Erythroblast (primary cell): ENCODE measurements at regions not wholly inside any gene's neighbourhood (a gene's known extent, or its start where the extent isn't known, plus 50 kb on each side); places are given as distances from the start of the nearest gene placed in this dataset.

ENCODE experiments used
- DNase-seq, 2 experiments: peaks; one replicate each; lab custom pipeline; 2025; lab: John Stamatoyannopoulos, UW
- GATA1 ChIP-seq: IDR thresholded peaks from 2 replicates; pipeline ENCODE4 v1.6.1; 2011; ENCODE audit warnings: low read depth, mild to moderate bottlenecking, control low read depth, low read length, moderate library complexity
- POLR2A ChIP-seq: IDR thresholded peaks from 2 replicates; pipeline ENCODE4 v1.6.1; 2011; ENCODE audit warnings: mild to moderate bottlenecking, low read length

GRCh38 chr2:43077876-43078275 lies 148.5 kb downstream of the ZFP36L2 start:
- TF ChIP-seq POLR2A (no peak), GATA1 (no peak)
- no peak for DNase-seq

DNA sequence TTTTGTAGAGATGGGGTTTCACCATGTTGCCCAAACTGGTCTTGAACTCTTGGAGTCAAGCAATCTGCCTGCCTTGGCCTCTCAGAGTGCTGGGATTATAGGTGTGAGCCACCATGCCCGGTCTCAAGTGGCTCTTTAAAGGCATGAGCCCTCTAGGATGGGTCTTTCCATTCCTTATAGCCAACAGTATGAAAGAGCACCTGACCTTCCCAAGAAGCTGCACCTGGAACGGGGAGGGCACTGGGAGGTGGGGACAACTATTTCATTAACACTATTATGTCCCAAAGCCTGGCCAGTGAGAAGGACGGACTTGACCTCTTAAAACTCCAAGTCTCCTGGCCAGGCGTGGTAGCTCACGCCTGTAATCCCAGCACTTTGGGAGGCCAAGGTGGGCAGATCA lies 149.7 kb downstream of the ZFP36L2 start:
- no peak for DNase-seq
- TF ChIP-seq POLR2A, result no peak
- TF ChIP-seq GATA1, result no peak

GRCh38 chr2:43075811-43076585 lies 150.4 kb downstream of the ZFP36L2 start:
- no peak for TF ChIP-seq POLR2A
- peak; percentile 24 to 41 for DNase-seq

GRCh38 chr2:43075054-43075593 lies 151.3 kb downstream of the ZFP36L2 start:
- TF ChIP-seq GATA1 (no peak), POLR2A (no peak)
- DNase-seq, result no peak

- no peak for DNase-seq
Observed at GRCh38 chr2:43074592-43075053, 151.8 kb downstream of the ZFP36L2 start.

DNA sequence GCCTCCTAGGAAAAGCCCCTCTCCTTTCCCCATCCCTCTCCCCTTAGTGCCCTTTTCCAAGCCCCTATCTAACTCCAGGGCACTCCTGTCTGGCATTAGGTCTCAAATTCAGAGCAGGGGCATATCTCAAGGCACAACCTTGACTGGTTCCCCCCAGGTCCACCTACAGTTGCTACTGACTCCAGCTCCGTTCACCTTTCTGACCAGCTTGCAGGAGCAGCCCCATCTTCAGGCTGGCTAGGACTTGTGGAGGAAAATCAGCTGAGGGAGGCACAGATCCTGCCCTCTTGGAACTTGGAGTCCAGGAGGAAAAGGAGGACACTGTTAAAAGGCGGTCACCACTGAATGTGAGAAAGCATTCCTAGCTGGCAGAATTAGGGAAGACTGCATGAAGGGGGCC lies 152.4 kb downstream of the ZFP36L2 start:
- TF ChIP-seq POLR2A (no peak), GATA1 (no peak)
- DNase-seq, result peak in 1 of 2 experiments; percentile 40

More at GRCh38 chr2:43074592-43075053, 151.8 kb downstream of the ZFP36L2 start:
- TF ChIP-seq GATA1 (no peak), POLR2A (no peak)

DNA sequence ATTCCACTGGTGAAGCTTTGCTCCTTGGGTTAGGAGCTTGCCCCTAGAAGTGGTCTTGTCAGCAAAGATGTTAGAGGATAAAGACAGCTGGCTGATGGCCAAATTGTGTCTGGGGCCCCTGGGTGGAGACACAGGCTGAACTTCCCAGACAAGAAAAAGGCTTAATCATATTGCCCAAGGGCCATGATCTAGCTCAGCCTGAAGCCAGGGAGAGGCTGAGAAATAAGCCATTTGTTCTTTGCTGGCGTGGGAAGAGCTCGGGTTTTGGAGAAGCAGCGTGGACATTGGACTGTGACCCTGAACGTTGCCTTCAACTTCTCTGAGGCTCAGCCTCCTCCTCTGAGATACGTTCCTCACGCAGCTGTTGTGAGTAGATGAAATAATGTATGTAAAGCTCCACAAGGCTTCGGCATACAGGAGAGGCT lies 153.0 kb downstream of the ZFP36L2 start:
- DNase-seq, result peak; percentile 90 to 93
- no peak for TF ChIP-seq GATA1
- no peak for TF ChIP-seq POLR2A

DNA sequence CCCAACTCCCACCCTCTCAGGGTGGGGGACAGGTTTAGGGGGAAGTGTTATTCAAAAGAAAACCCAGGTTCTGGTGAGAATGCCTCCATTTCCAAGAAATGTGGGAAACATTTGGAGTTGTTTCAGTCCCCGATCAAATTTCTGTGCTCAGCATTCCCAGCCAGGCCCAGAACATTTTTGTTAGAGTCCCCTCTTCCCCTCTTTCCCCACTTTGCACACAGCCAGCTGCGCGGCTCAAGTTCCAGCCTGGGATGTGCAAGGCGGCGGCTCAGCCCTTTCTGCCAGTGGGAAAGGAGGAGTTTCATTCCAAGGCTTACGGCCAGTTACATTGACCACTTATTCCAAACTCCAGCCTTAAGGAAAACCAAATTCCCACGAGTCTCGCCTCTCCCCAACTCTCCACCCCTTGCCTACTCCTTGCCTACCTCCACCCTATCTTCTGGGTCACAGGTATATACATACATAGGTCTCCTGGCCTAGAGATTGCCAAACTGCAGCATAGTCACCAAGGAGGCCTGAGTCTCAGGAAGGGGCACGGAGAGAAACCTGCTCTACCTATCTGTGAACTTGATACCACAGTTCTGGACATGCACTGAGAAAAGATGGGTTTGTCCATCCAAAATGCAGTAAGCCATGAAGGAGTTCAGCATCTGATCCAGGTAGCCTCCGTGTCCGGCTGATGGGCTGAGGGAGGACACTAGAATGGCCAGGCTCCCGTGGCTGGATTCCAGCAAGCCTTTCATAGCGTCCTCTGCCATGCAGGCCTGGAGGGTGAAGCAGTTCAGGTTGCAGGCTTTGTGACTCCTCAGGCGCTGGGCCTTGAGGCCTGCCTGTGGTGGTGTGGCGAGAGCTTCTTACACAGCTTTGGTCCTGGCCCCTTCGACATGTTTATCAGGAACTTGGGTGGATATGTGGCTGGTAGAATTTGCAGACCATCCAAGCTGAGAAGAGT lies 154.5 kb downstream of the ZFP36L2 start:
- DNase-seq, result no peak

DNA sequence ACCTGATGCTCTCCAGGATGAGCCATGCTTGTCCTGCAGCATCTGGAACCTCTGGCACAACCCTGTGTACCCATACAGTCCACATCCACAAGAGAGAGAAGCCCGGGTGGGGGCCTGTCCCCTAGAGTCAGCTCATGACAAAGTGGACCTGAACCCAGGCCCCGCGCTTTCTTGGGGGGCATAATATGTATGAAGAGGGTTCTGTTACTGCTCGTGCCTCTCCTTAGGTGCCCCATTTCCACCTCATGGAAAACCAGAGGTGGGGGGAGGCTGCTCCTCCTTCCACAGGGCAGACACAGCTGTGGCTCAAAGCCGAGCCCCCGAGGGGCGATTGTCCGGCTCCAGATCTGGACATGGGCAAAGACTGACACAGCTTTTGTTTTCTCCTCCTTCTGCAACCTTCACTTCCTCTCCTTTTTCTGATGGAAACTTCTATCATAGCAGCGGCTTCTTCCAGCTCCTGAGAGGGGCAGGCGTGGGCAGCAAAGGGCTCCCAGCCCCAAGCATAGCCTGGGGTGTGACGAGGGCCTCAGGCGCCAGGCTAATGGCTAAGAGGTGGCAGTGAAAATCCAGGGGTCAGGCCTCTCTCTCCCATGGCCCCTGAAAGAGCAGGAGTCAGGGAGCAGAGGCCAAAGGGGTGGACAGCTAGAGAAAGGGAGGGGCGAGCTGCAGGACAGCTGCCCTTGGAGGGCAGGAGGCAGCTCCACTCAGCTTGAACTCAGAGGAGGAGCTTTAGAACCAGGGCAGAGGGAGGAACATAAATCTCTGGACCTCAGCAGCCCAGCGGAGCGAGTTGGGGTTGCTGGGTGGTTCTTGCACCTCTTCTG lies 155.5 kb downstream of the ZFP36L2 start:
- no peak for TF ChIP-seq POLR2A
- no peak for TF ChIP-seq GATA1
- DNase-seq, result no peak

More for the DNA sequence above, 154.5 kb downstream of the ZFP36L2 start:
- no peak for TF ChIP-seq POLR2A
- TF ChIP-seq GATA1, result no peak

DNA sequence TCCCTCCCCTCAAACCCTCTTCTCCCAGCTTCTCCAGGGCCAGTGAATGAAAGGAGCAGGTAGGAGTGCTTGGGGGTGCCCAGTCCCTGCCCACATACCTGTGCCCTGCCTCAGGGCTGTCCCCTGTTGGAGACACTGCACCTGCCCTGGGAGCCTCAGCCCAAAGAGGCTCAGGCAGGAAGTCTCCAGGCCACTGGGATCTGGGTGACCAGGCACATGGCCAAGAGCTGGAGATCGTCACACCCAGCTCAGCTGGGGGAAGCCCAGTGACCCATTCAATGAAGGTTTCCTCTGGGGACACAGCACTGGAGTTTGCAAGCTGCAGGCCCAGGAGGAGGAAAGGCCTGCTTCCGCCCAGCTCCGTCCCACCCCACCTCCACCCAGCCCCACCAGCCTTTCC lies 156.4 kb downstream of the ZFP36L2 start:
- peak in 1 of 2 experiments; percentile 21 for DNase-seq
- TF ChIP-seq POLR2A (no peak), GATA1 (no peak)

- DNase-seq, result no peak
- TF ChIP-seq POLR2A, result no peak
- TF ChIP-seq GATA1, result no peak
Observed at GRCh38 chr2:43068631-43069517, 157.5 kb downstream of the ZFP36L2 start.

DNA sequence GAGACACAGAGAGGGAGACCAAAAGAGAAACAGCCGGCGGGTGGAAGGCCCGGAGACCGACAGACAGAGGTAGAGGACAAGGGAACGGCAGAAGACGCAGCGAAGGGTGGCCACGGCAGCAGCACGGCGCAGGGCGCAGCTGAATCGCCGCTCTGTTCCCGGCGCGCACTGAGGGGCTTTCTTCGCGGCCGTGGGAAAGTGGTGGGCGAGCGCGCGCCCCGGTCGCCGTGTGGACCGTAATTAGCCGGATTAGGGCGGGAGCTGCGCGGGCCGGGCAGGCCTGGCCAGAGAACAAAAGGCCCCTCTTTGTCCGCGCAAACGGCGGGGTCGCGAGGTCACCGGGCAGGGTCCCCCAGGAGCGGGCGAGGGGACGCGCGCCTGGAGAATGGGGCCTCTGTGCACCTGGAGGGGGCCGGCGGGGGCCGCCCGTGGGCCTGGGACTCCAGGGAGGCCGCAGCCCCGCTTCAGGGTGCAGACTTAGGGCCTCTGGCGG lies 158.3 kb downstream of the ZFP36L2 start:
- no peak for DNase-seq
- no peak for TF ChIP-seq POLR2A
- no peak for TF ChIP-seq GATA1
